TTC549 (cell line): ENCODE measurements at regions not wholly inside any gene's neighbourhood (a gene's known extent, or its start where the extent isn't known, plus 50 kb on each side); places are given as distances from the start of the nearest gene placed in this dataset.

Source experiments
- FAIRE-seq: peaks from 2 replicates; lab custom pipeline; 2012; peaks lifted over from hg19 to GRCh38; lab: Jason Lieb, UNC

DNA sequence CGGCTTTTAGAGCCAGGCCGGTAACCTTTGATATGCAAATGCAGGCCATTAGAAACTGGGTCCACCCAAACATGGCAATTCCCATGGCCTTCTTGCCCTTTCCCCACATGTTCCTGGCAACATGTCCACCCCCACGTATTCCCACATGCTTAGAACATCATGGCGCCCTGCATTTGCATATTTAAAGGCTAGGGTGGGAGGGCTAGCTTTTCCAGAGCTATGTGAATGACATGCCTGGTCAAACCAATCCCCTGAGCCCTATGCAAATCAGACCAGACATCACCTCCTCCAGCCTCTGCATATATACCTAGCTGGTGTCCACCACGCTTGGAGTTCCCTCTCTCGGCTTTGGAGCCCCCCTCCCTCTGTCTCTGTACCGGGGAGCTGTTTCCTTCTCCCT is 481.9 kb downstream of the CDH2 start:
- FAIRE-seq = no peak

DNA sequence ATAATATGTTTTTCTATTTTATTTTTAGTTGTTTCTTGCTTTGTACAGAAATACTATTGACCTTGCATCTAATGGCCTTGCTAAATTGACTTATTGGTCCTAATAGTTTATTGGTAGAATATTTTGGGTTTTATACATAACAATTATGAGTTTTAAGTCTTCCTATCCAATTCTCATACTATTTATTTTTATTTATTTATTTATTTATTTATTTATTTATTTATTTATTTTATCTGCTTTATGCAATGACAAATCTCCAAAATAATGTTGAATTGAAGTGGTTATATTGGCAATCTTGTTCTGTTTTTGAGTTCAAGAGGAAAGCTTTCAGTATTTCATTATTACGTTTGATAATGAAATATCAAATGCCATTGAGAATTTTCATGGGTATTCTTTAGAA is 488.3 kb downstream of the CDH2 start:
- FAIRE-seq = no peak

DNA sequence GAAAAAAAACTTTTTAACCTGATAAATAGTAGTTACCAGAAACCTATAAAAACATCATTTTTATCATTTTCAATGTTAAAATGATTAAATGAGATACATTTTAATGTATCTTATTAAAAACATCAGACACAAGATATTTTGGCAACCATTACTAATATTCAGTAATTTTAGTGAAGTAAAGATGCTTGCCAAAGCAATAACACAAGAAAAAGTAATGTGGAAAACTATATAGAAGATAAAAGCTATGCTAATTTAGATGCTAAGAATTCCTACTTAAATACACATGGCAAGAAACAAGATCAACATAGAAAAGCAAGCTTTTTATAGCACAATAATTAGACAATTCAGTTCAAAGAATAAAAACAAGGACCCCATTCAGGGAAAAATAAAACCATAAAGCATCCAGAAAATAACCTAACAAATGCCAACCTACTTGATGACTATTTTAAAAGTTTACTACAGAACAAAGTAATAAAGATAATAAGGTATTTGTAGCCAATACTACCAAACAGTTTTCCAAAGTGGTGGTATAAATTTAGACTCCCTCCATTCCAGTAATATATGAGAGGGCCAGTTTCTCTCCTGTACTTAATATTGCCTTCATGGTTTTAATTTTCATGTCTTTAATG is 489.5 kb downstream of the CDH2 start:
- FAIRE-seq = no peak

DNA sequence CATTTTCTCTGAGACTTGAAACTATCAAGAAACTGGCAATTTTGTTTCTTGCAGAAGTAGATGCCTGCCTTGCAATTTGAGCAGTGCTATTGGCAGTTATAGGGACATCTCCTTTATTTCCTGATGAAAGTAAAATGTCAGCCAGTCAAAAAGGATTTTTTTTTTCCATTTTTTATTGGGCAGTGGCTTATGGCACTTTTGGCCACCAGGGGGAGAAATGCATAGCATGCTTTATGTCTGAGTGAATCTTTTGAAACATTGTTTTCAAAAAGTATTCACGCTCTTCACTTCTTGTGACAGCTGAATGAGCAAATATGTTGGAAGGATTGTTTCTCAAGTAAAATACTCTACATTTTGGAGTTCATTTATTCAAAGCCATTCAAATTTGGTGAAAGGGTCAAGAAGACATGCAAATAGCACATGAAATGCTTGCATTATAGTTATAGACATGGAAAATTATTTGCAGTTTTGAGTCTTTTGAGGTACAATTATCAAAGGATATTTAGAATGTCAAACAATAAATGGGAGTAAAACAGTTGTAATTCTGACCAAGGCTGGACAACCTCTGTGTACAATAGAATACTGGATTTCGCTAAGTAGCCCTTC is 491.0 kb downstream of the CDH2 start:
- FAIRE-seq = no peak

DNA sequence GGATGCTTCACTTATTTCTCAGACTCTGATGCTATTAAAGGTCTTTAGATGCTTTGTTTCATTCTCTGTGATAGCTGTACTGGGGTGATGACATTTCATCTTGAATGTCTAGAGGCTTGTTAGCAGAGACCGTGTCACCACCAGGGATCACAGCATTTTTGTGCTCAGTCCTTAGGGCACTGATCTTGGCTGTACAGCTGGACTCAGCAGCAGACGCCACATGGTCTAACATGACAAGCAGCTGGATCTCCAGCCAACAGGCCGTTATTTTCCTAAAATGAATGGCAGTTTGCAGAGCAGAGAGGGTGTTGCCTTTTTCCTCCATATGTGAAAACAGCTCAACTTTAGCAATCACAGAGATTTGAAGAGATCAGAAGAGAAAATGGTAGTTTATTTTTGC is 491.8 kb downstream of the CDH2 start:
- FAIRE-seq = no peak

DNA sequence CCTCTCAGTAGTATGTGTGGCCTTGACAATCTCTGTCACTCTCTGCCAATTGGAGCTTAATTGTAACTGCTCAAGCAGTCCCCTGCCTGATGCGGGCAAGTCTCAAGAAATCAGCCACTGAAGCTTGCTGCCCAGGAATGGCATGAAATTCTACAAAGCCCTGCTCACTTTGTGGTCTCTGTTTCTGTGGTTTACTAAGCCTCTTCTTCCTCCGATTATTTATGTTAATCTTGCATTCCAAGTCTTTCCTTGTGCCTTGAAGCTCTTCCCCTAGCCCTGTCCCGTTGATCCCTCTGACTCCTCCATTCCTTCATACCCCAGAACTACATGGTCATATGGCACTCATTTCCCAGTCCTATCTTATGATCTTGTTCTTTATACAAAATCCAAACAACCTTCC is 489.3 kb upstream of the CHST9 start:
- no peak for FAIRE-seq

DNA sequence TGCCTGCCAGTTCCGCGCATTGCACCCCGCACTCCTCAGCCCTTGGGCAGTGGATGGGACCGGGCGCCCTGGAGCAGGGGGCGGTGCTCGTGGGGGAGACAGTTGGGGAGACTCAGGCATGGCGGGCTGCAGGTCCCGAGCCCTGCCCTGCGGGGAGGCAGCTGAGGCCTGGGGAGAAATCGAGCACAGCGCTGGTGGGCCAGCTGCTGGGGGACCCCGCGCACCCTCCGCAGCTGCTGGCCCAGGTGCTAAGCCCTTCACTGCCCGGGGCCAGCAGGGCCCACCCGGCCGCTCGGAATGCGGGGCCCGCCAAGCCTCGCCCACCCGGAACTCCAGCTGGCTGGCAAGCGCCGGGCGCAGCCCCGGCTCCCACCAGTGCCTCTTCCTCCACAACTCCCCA is 488.8 kb upstream of the CHST9 start:
- no peak for FAIRE-seq

DNA sequence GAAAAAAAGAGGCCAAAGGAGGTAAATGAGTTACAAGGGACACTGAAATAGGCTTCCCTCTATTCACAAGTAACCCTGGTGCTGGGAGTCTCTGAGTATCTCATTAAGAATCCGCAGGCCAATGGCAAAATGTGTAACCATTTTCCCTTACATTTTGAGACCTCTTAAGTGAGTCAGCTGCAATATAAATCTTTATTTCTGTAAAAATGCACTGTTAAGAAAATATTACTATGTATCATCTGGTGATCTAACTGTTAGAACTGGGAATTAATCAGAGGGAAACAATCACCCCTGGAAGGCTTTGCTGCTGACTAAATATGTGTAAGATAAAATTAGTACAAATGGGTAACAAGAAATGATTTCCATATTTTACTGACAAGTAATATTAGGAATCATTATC is 483.1 kb upstream of the CHST9 start:
- no peak for FAIRE-seq

DNA sequence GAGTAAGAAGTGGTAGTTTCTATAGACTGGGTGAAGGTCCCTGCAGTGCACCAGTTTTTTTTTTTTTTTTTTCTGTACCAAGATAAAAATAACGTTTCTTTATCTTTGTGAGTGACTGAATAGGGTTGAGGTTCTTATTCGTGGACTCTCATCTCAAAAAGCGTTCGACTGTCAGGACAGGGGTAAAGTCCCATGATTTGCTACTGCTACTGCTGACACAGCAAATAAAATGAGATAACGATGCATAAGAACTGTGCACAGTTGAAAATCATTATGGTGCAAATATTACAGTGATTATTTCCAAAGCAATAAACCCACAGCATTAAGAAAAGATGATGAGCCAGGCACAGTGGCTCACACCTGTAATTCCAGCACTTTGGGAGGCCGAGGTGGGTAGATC is 482.0 kb upstream of the CHST9 start:
- FAIRE-seq = no peak

DNA sequence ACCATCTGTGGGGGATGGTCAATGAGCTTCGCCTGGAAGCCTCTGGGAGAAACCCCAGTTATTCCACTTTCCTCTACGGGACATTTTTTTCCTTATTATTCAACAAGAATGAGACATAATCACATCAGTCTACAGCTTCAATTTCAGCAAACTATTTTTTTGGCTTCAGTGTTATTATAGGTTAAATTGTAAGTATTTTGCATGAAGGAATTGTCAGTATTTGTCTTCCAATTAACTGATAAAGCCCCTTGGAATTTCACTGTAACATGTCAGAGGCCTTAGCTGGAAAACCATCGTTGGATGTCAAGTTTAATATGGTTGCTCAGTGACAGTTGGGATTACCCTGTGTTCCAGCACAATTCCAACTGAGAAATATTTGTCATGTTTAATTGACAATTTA is 480.9 kb upstream of the CHST9 start:
- FAIRE-seq = no peak

DNA sequence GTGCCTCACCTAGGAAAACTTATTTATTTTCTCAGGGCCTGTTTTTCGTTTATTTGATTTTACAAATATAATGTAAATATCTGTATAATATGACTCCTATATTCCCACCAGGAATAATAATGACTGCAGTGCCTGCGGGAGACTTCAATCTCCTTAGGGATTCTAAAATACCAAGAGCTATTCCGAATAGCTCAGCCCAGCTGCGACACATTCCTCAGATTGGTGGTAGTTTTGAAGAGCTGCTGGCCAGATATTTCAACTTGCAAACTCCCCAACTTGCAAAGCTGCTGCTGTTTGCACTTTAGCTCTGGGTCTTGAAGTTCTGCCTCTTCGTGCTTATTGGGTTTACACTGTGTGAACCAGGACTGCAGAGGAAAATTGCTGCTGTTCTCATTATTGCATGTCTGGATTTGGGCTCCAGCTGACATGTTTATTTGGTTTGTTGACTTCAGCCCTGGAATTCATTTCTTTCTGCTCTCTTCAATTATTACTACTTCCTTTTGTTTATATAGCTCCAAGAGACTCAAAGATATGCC is 480.2 kb upstream of the CHST9 start:
- no peak for FAIRE-seq

DNA sequence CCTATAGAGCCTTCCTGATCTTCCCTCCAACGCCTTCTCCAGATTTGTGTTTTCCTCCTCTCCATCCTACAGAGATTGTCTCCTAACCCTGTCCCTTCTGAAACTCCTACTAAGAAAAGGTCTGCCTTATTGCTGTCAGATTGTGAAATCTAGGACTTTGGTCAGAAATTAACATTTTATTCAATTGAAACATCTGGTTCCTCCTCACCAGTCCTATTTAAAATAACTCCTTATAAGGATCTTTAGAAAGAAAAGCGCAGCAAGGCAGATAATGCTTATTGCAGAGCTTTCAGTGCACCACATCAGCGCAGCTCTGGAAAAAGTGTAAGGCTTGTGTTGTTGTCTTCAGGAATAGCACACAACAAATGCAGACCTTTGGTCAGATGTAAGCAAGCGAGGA is 477.8 kb upstream of the CHST9 start:
- no peak for FAIRE-seq

DNA sequence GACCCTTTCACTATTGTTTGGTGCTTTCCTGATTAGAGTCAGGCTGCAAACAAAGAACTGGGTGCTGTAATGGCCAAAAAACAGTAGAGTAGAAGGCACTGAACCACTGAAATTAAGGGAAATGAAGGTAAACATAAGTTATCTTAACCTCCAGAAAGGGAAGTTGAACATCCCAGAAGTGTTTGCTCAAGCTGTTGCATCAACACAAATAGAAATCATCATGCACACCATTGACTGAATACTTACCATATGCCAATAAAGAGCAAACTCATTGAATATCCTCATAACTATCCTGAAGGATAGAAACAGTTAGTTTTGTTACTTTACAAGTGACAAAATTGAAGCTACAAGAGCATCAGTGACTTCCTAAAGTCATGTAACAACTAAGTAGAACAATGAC is 477.4 kb upstream of the CHST9 start:
- no peak for FAIRE-seq

DNA sequence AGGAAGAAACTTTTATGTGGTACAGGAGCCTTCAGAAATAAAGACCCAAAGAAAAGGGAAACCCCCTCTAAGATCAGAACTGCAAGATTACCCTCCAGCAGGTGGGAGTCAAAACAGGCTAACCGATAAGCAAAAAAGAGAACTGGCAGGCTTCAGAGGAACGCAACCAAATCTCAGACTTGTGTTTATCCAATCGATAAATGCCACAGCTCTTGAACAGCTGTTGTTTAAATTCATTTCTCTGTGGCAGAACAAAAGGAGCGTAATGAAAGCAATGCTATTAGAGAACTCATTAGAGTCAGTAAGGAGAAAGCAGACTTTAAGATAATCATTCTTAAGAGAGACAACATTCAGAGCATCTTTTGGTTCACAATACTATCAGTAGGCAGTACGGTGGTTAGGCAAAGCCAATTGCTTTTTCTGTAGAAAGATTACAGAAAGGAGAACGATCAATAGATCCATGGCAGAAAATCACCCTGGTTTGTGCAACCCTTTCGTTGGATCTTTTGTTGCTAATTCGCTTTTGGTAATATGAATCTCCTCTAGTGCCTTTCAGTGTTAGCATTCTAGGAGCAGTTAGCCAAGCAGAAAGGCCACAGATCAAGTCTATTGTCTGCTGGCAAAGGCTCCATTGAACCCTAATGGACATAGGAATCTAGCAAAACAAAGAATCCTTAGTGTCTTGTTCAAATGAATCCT is 476.4 kb upstream of the CHST9 start:
- FAIRE-seq = no peak

DNA sequence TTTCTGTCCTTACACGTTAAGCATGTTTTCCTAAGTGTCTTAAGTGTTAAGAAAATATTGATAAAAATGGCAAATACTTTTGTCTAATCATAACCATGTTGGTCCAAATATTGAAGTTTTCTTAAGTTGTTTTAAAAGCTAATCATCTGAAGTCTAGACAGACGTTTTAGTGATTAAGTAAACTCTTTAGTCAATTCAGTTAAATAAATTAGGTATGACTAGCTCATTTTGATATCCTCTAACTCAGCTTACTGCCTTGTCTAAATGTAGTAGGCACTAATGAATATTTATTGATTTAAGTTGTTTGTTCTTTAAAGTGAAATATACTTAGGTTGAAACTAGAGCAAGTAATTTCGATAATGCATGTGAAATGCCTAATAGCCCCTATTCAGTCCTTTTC is 471.8 kb upstream of the CHST9 start:
- no peak for FAIRE-seq

DNA sequence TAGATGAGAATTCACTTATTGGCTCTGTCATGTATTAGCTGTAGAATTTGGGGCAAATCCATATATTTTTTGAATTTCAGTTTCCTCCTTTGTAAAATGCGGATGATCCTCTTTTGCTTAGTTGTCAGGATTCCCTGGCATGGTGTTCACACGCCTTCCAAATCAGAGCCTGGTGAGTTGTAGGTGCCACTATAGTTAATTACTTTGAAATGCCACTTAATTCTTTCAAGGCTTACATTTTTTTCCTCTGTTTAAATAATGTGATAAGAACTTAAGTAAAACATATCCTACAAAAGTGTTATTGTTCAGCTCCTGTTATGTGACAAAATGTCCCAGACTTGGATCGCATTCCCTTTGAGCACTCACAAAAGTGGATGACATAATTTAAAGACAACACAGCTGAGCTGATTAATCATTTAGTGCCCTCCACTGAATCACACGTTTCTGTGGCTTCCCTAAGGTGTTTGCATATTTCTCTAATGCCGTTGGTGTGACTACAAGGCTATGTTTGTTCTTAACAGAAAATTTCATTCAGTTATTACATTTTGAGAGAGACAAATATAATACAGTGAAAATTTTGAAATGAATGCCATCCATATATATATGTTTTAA is 471.2 kb upstream of the CHST9 start:
- FAIRE-seq = no peak

DNA sequence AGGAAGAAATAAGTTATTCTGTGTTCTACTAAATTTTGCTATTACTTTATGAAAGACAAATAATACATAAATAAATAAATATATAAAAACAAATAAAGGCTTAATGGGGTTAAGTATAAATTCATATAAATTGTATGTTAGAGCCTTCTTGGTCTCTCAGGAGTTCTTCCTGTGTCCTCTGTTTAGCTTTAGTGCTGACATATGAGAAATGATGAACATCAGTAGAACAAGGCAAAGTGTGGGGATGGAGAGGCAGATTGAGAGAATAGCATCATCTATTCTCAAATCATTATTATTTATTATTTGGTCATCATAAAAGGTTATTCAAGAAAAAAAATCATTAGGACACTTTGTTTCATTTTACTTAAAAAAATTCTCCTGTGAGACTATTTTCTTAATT is 468.1 kb upstream of the CHST9 start:
- FAIRE-seq = no peak

DNA sequence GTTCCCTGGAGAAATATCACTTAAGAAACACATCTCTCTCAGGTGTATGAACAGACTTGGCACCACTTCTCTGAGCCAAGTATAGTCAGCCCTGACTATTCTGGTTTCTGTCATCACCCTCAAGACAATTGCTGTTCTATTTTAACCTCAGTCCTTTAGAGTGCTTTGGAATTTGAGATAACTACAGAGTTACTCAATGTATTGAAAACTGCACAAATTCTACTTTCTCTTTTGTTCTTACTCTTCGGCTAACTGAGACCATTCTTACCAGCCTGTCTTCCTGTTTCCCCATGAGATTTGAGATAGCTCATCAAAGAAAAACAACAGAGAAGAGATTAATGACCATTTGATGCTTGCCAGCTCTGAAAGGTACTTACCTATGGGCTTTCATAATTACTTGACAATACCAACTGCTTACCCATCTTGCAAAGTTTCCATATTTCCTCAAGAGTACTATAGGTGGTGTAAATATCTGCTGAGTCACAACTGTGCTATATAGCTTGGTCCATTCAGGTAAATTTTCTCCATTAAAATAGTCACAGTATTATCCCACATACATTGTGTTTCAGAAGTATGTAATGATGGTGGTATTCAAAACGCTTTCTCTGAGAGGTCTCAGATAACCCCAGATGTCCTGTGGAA is 467.5 kb upstream of the CHST9 start:
- FAIRE-seq = no peak

DNA sequence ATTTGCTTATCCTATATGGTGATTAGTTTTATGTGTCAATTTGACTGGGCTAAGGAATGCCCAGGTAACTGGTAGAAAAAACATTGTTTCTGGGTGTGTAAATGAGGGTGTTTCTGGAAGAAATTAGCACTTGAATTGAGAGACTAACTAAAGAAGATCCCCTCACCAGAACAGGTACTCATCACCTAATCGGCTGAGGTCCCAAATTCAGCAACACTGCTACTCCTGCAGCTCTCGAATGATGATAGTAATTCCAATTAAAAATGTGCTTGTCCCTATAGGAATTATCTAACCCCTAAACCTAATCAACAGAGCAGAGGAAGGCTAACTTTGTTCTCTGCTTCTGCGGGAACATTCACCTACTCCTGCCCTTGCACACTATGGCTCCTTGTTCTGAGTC is 464.5 kb upstream of the CHST9 start:
- no peak for FAIRE-seq

DNA sequence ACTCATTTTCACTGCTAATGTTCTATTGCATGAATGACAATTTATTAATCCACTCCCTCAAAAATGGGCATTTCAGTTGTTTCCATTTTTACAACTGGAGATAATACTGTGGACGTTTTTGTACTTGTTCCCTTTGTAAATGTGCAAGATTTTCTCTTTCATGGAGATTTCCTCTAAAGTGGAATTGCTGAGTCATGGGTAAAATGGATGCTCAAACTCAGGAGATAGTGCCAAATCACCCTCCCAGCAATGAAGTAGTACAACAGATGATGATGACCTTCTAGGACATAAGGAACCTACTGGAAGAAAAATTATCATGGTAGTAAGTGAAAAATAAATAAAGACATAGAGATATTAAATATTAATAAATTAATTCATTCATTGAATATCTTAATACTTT is 460.8 kb upstream of the CHST9 start:
- no peak for FAIRE-seq

DNA sequence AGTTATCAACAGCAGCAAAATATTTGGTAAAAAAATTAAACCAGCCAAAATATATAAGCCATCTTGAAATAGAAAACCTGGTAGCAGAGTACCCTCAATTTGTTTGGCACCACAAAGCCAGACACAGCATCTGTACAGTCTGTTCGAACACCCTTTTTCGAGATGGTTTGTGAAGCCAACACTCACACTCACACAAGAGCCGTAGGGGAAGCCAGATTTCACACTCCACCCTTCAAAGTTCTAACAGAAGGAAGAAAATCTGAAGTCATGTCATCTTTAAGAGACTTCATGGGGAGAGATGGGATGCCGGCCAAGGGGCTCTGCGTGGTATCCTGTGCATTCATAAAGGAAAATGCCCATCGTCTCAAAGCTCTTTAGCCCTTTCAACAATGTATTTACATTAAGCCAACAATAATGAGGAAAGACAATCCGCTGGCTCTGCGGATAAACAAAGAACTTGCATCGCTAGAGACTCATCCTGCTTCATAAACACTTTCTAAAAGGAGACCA is 451.5 kb upstream of the CHST9 start:
- no peak for FAIRE-seq

DNA sequence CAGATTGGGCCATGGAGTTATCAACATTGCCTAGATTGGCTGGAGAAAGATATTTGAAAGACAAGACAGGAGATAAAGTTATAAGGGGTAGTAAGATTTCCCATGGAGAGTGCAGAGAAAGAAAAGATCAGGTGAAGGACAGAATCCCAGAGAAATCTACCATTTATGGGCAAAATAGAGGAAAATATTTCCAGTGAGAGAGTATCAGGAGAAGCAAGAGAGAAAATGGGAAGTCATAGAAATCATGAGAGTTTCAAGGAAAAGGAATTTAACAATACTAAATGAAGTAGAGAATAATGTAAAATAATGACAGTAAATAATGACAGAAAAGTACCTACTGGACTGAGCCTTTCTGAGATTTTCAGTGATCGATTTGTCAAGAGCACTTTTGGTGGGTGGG is 447.6 kb upstream of the CHST9 start:
- no peak for FAIRE-seq

DNA sequence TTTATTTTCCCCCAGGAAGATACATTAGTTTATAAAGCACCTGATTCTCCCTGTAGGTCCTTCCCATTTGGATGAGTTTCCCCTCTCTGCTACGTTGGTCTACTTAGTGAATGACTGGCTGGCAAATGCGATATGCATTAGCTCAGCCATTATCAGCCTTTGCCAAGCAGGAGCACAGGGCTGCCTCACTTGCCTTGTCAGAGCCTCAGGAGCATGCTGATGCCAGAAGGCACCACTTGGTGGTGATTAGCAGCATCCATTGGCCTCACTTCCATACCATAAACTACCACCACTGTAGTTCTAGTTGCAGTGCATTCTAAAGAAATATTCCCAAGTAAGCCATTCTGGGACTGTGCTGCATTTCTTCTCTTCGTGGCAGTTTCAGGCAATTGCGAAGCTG is 442.8 kb upstream of the CHST9 start:
- FAIRE-seq = no peak
